Lung (tissue), 11 donors: ENCODE measurements at regions not wholly inside any gene's neighbourhood (a gene's known extent, or its start where the extent isn't known, plus 50 kb on each side); places are given as distances from the start of the nearest gene placed in this dataset.
"Not testable (repeated sequence)": the region's sequence is repeated elsewhere in the genome, so short reads cannot be mapped to it uniquely, and the experiment has no call there.

Source experiments
- ATAC-seq: fragments of 200-7000 bp; cut with Tn5 transposase; one replicate; pipeline ENCODE4 v1.9.1; 2020; ENCODE audit warnings: moderate number of reproducible peaks; ENCODE audit not compliant: insufficient read depth, low FRiP score
- DNase-seq, 3 donors: peaks; one replicate each; pipeline ENCODE4 v3.0.0-alpha.2; 2013 to 2017
- H3K27ac ChIP-seq, 2 donors: one replicate each; pipeline ENCODE4 v1.5.1; 2013; ENCODE audit warnings: mild to moderate bottlenecking in 2 of 2, moderate library complexity in 2 of 2, control low read depth in 1 of 2, inconsistent platforms in 1 of 2, low read depth in 1 of 2, low read length in 1 of 2
- H3K27me3 ChIP-seq, 3 donors: one replicate each; pipeline ENCODE4 v1.5.1; 2013; ENCODE audit warnings: low read length in 2 of 3; ENCODE audit not compliant: control insufficient read depth in 3 of 3, insufficient read depth in 3 of 3
- H3K36me3 ChIP-seq, 4 donors: one replicate each; pipeline ENCODE4 v1.5.1; 2013; ENCODE audit warnings: low read length in 4 of 4, mild to moderate bottlenecking in 1 of 4, moderate library complexity in 1 of 4; ENCODE audit not compliant: control insufficient read depth in 4 of 4, insufficient read depth in 4 of 4
- H3K4me1 ChIP-seq, 5 donors: one replicate each; pipeline ENCODE4 v1.5.1; 2013; ENCODE audit warnings: low read length in 5 of 5, mild to moderate bottlenecking in 2 of 5, moderate library complexity in 1 of 5; ENCODE audit not compliant: control insufficient read depth in 5 of 5, insufficient read depth in 5 of 5
- H3K4me3 ChIP-seq: one replicate; pipeline ENCODE4 v1.5.1; 2013; ENCODE audit warnings: mild to moderate bottlenecking, control low read depth, moderate library complexity
- H3K9ac ChIP-seq, 2 donors: one replicate each; pipeline ENCODE4 v1.5.1; 2013; ENCODE audit warnings: low read length in 2 of 2, control low read depth in 1 of 2; ENCODE audit not compliant: insufficient read depth in 1 of 2
- H3K9me3 ChIP-seq, 4 donors: one replicate each; pipeline ENCODE4 v1.5.1; 2013; ENCODE audit warnings: low read length in 3 of 4, mild to moderate bottlenecking in 1 of 4, moderate library complexity in 1 of 4; ENCODE audit not compliant: control insufficient read depth in 4 of 4, insufficient read depth in 3 of 4
- WGBS, 2 donors: extraction: QIAGEN DNeasy Blood & Tissue Kit; methylation state at CpG; one replicate each; pipeline ENCODE4 v1.1.7; 2013; 5-methylcytosine and 5-hydroxymethylcytosine counted together
- TF ChIP-seq, protein P1 (sequence below): IDR thresholded peaks from 2 replicates; pipeline ENCODE4 v1.5.1; 2012; ENCODE audit warnings: mild to moderate bottlenecking; ENCODE audit errors: control extremely low read depth, extremely low read depth
- donor health status: control.
- donor health status: control.
- donor health status: Bipolar disorder and iron deficiency.
- donor health status: healthy.
- donor health status: DM: yes; HTN: yes; CAD: no.

DNA sequence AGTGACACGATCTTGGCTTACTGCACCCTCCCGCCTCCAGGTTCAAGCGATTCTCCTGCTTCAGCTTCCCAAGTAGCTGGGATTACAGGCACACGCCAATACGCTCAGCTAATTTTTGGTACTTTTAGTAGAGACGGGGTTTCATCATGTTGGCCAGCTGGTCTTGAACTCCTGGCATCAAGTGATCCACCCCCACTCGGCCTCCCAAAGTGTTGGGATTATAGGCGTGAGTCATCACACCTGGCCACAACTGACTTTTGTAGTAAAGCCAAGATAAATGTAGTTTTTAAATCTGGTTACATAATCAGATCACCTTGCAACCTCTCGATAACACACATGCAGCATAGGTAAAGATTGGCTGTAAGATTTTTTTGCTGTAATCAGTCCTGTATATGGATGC, 657.5 kb upstream of the DPPA4 start:
- no peak overlapping the region for H3K9ac ChIP-seq
- H3K36me3 ChIP-seq = no peaks in the 10 kb centered on the region
- WGBS, 2 donors = 79 to 87% methylated on average over 9 of the region's 9 CpGs
- H3K9me3 ChIP-seq = no peaks in the 10 kb centered on the region
- no peaks in the 10 kb centered on the region for H3K4me1 ChIP-seq
- H3K27me3 ChIP-seq = no peaks in the 10 kb centered on the region
- ATAC-seq (no peak), DNase-seq (no peak)
- H3K27ac ChIP-seq = no peak overlapping the region
- no peak overlapping the region for H3K4me3 ChIP-seq
- TF ChIP-seq, protein P1, sequence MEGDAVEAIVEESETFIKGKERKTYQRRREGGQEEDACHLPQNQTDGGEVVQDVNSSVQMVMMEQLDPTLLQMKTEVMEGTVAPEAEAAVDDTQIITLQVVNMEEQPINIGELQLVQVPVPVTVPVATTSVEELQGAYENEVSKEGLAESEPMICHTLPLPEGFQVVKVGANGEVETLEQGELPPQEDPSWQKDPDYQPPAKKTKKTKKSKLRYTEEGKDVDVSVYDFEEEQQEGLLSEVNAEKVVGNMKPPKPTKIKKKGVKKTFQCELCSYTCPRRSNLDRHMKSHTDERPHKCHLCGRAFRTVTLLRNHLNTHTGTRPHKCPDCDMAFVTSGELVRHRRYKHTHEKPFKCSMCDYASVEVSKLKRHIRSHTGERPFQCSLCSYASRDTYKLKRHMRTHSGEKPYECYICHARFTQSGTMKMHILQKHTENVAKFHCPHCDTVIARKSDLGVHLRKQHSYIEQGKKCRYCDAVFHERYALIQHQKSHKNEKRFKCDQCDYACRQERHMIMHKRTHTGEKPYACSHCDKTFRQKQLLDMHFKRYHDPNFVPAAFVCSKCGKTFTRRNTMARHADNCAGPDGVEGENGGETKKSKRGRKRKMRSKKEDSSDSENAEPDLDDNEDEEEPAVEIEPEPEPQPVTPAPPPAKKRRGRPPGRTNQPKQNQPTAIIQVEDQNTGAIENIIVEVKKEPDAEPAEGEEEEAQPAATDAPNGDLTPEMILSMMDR = no peak

DNA sequence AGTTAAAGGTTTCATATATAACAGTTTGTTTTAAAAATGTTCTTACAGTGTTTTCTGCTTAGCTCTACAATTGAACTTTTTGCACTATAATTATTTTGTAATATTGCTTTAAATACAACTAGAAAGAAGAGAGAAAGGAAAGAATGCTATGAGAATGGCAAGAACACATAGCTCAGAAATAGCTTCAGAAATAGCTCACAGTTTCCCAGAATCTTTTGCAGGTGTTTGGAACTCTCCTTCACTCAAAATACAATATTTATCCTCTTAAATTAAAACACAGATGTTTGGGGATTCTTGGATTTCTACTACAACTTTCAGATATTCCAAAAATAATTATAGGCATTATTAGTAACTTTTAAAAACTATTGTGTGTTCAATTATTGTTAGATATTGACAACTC, 658.0 kb upstream of the DPPA4 start:
- DNase-seq (no peak), ATAC-seq (no peak)
- Histone ChIP-seq H3K27me3 (no peaks in the 10 kb centered on the region), H3K4me1 (no peaks in the 10 kb centered on the region), H3K9me3 (no peaks in the 10 kb centered on the region), H3K36me3 (no peaks in the 10 kb centered on the region), H3K27ac (no peak overlapping the region), H3K4me3 (no peak overlapping the region), H3K9ac (no peak overlapping the region)
- TF ChIP-seq, protein P1 = no peak

DNA sequence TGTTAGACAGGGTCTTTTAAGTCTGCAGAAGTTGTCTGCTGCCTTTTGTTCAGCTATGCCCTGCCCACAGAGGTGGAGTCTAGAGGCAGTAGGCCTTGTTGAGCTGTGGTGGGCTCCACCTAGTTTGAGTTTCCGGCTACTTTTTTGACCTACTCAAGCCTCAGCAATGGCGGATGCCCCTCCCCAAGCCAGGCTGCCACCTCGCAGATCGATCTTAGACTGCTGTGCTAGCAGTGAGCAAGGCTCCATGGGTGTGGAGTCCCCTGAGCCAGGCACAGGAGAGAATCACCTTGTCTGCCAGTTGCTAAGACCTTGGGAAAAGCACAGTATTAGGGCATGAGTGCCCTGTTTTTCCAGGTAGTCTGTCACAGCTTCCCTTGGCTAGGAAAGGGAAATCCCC, 664.6 kb upstream of the DPPA4 start:
- not testable (repeated sequence) for H3K4me3 ChIP-seq, H3K4me1 ChIP-seq, ATAC-seq, DNase-seq, H3K36me3 ChIP-seq, H3K27ac ChIP-seq, H3K9me3 ChIP-seq, H3K9ac ChIP-seq, H3K27me3 ChIP-seq
- WGBS, 2 donors = 94 to 99% methylated on average over 4 of the region's 4 CpGs

DNA sequence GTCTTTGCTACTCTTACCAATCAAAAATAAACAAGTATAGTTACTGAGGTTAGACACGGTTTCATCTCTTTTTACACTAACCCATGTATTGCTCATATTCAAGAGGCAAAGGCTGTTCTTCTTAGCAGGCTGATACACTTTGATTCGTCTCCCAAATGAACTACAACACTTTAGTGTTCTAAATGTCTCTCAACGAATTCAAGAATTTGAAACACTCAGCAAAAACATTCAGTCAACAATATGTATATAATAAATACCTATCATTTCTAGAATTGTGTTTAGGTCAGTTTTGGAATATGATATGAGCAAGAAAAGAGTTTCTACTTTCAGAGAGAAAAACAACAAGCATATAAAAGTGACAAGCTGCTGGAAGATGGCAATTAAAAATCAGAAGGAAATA, 669.6 kb upstream of the DPPA4 start:
- Histone ChIP-seq H3K27me3 (no peaks in the 10 kb centered on the region), H3K9ac (no peak overlapping the region), H3K4me3 (no peak overlapping the region), H3K27ac (no peak overlapping the region), H3K4me1 (no peaks in the 10 kb centered on the region), H3K36me3 (no peaks in the 10 kb centered on the region), H3K9me3 (no peaks in the 10 kb centered on the region)
- 58 to 77% methylated on average over 3 of the region's 3 CpGs for WGBS, 2 donors
- DNase-seq (no peak), ATAC-seq (no peak)
- TF ChIP-seq, protein P1 = no peak
